NCI-H1417 (cell line): ENCODE measurements at regions not wholly inside any gene's neighbourhood (a gene's known extent, or its start where the extent isn't known, plus 50 kb on each side); places are given as distances from the start of the nearest gene placed in this dataset.

ENCODE experiments used
- DNase-seq, 3 experiments: peaks; one replicate each; lab custom pipeline; 2025; lab: John Stamatoyannopoulos, UW

DNA sequence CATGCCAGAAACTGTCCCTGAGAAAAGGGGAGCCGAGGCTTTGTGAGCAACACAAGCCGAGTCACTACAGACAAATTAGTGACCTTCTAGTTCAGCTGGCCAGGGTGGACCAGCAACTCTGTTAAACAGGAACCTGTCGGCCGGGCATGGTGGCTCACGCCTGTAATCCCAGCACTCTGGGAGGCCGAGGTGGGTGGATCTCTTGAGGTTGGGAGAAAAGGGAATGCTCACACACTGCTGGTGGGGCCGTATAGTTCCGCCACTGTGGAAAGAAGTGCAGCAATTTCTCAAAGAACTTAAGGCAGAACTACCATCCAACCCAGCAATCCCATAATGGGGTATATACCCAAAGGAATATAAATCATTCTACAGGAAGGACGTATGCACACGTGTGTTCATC, 67.8 kb downstream of the C16orf95 start:
- DNase-seq = no peak

GRCh38 chr16:87250431-87250960, 66.7 kb downstream of the C16orf95 start:
- DNase-seq = no peak

GRCh38 chr16:87252269-87252970, 64.8 kb downstream of the C16orf95 start:
- DNase-seq = no peak
